D721Med (cell line): ENCODE measurements at regions not wholly inside any gene's neighbourhood (a gene's known extent, or its start where the extent isn't known, plus 50 kb on each side); places are given as distances from the start of the nearest gene placed in this dataset.
"Not testable (repeated sequence)": the region's sequence is repeated elsewhere in the genome, so short reads cannot be mapped to it uniquely, and the experiment has no call there.

Source experiments
- DNase-seq: peaks from one replicate; pipeline ENCODE4 v3.0.0; 2011; ENCODE audit warnings: low spot score; ENCODE audit not compliant: insufficient read length
- FAIRE-seq: peaks from 2 replicates; lab custom pipeline; 2011; peaks lifted over from hg19 to GRCh38; lab: Jason Lieb, UNC
- TF ChIP-seq, protein P1 (sequence below): IDR thresholded peaks from 2 replicates; pipeline ENCODE4 v1.5.1; 2012; ENCODE audit warnings: mild to moderate bottlenecking, control low read depth; ENCODE audit not compliant: insufficient read depth; ENCODE audit errors: missing control alignments

DNA sequence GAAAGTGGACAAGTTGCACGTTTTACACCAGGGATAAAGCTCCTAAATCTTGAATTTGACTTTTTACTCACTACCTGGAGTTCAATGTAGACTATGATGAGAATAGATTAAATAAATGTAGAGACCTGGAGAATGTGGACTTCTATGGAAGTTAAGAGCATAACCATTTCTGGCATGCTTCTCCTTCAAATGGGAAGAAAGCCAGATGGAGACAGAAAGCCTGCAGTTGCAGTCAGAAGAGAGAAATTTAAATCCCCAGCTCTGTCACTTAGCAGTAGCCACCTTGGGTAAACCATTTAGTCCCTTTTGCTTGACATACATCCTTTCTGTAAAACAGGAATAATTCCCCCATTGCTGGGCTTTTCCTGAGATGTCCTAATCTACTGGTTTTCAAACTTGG lies 355.3 kb upstream of the AUTS2 start:
- DNase-seq = no peak
- FAIRE-seq = no peak
- TF ChIP-seq, protein P1, sequence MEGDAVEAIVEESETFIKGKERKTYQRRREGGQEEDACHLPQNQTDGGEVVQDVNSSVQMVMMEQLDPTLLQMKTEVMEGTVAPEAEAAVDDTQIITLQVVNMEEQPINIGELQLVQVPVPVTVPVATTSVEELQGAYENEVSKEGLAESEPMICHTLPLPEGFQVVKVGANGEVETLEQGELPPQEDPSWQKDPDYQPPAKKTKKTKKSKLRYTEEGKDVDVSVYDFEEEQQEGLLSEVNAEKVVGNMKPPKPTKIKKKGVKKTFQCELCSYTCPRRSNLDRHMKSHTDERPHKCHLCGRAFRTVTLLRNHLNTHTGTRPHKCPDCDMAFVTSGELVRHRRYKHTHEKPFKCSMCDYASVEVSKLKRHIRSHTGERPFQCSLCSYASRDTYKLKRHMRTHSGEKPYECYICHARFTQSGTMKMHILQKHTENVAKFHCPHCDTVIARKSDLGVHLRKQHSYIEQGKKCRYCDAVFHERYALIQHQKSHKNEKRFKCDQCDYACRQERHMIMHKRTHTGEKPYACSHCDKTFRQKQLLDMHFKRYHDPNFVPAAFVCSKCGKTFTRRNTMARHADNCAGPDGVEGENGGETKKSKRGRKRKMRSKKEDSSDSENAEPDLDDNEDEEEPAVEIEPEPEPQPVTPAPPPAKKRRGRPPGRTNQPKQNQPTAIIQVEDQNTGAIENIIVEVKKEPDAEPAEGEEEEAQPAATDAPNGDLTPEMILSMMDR = no peak

GRCh38 chr7:69244701-69245100 lies 353.6 kb upstream of the AUTS2 start:
- TF ChIP-seq, protein P1 = no peak
- no peak for DNase-seq
- no peak for FAIRE-seq

GRCh38 chr7:69245646-69246045 lies 352.6 kb upstream of the AUTS2 start:
- FAIRE-seq = no peak
- no peak for DNase-seq
- TF ChIP-seq, protein P1 = no peak

DNA sequence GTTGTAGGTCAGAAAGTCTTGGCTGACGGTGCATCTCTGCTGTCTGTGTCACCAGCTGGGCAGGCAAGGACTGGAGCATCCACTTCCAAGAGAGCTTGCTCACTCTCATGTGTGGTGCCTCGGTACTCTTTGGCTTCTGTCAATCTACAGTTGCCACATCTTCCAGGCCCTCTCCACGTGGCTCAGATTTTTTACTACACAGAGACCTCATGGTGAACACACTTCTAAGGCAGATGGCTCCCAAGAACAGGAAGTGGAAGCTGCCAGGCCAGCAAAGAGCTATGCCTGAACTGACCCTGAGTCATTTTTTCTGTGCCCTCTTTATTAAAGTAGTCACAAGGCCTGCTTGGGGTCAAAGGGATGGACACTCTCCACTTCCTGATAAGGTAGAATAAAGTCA lies 351.5 kb upstream of the AUTS2 start:
- no peak for DNase-seq
- FAIRE-seq = no peak
- TF ChIP-seq, protein P1 = no peak

DNA sequence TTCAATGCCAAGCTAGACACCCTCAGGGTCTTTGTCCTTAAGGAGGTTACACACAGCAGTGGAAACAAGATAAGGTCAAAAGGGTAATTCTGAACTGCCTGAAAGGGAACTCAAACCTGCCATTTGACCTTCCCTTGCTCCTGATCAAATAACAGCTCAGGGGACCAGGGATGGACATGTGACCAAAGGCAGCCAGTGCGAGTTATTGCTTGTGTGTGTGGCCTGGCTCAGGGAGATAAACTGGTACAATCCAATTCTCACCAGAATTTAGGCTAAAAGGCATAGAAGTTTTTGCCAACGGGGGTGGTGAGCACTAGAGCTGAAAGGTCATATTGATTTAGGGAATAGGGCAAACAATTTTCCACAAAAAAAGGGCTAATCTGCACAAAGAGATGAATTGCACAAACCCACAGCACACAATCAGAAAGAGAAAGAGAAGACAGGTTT lies 349.9 kb upstream of the AUTS2 start:
- FAIRE-seq, DNase-seq: not testable (repeated sequence)

- FAIRE-seq (no peak), DNase-seq (no peak)
- TF ChIP-seq, protein P1 = no peak
These were observed 347.3 kb upstream of the AUTS2 start for GRCh38 chr7:69250958-69251357.

GRCh38 chr7:69254643-69255042 lies 343.6 kb upstream of the AUTS2 start:
- DNase-seq = no peak
- TF ChIP-seq, protein P1 = no peak
- FAIRE-seq = no peak

DNA sequence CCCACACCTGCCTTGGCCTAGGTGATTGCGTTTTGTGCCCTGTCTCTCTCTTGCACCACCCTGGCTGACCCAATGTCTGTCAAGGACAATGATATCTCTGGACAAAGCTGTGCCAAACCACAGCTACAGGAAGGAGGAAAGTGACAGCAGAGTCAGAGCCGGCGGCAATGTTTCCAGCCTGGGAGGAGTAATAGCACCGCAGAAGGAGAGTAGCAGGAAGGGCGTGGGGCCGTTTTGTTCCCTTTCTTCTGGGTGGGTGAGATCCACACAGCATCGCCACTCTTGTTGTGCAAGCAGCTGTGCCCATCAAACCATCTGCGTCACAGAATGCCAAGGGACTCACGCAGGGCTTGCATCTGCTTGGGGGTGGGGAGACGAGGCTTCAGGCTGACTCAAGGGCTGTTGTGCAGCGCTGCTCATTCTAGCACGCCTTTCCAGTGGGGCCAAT lies 341.6 kb upstream of the AUTS2 start:
- TF ChIP-seq, protein P1 = no peak
- FAIRE-seq (no peak), DNase-seq (no peak)
